Dedifferentiated amniotic fluid mesenchymal stem cell (primary cell): ENCODE measurements at regions not wholly inside any gene's neighbourhood (a gene's known extent, or its start where the extent isn't known, plus 50 kb on each side); places are given as distances from the start of the nearest gene placed in this dataset.
"Not testable (repeated sequence)": the region's sequence is repeated elsewhere in the genome, so short reads cannot be mapped to it uniquely, and the experiment has no call there.

Experiments used
- DNase-seq: peaks from one replicate; pipeline ENCODE4 v3.0.0-alpha.2; 2016; ENCODE audit errors: extremely low spot score

DNA sequence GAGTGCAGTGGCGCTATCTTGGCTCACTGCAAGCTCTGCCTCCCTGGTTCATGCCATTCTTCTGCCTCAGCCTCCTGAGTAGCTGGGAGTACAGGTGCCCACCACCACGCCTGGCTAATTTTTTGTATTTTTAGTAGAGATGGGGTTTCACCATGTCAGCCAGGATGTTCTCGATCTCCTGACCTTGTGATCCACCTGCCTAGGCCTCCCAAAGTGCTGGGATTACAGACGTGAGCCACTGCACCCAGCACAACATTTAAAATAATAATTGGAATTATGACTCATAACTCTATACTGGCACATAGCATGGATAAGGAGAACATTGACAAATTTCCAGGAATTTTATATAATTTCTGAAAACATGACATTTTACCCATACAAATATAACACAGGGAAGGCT is 54.2 kb downstream of the DBET start:
- DNase-seq, result not testable (repeated sequence)

DNA sequence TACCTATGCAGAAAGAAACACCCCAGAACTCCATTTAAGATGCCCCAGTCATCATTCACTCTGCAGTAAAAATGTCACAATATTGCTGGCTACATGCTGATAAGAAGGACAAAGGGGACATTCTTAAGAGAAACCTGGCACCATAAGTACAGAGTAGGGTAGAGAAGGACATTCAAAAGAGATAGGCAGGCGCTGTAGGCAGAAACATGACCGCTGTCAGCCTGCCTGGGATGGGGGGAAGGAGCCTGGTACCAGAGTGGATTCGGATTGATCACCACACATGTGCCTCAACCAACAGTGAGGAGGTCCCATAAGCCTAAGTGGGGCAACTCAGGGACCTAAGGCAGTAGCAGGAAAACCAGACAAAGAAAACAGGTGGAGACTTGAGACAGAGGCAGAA is 54.1 kb upstream of the DUX4 start:
- not testable (repeated sequence) for DNase-seq

DNA sequence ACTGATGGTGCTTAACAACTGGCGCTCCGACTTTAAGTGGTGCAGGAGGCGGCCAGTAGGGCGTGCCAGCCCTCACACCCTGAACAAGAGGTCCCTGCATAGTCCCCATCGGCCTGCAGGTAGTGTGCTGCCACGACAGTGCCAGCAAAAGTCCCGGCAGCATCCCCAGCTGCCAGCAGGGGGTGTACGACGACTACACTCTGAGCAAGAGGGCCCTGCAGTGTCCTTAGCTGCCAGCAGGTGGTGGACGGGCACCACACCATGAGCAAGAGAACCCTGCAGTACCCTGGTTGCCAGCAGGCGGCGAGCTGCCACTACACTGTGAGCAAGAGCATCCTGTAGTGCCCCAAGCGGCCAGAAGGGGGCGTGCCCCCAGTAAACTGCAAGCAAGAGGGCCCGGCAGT is 53.5 kb upstream of the DUX4 start:
- not testable (repeated sequence) for DNase-seq

DNA sequence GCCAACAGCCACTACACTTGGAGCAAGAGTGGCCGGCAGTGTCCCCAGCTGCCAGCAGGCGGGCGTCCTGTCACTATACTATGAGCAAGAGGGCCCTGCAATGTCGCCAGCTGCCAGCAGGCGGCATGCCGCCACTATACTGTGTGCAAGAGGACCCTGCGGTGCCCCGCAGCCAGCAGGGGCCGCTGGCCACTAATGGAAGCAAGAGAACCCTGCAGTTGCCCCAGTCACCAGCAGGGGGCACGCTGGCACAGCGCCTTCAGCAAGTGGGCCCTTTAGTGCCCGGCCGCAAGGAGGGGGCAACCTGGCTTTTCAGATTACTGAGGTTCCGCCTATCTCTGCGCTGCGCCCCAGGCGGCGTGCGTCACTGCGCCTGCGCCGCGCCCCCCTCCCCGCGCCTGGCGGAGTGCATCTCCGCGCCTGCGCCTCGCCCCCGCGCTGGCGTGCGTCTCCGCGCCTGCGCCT is 53.0 kb upstream of the DUX4 start:
- DNase-seq, result not testable (repeated sequence)

DNA sequence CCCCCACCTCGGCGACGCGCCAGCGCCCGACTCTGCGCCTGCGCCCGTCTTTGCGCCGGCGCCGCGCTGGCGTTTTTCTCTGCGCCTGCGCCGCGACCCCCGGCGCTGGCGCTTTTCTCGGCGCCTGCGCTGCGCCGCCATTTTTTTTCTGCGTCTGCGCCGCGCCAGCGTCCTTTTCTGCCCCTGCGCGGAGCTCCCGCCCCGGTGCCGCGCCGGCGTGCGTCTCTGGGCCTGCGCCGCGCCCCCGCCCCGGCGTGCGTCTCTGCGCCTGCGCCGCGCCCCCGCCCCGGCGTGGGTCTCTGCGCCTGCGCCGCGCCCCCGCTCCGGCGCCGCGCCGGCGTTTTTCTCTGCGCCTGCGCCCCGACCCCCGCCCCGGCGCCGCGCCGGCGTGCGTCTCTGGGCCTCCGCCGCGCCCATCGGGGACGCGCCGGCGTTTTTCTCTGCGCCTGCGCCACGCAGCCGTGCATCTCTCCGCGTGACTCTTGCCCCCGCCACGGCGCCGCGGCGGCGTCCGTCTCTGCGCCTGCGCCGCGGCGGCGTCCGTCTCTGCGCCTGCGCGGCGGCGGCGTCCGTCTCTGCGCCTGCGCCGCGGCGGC is 52.4 kb upstream of the DUX4 start:
- DNase-seq, result not testable (repeated sequence)

DNA sequence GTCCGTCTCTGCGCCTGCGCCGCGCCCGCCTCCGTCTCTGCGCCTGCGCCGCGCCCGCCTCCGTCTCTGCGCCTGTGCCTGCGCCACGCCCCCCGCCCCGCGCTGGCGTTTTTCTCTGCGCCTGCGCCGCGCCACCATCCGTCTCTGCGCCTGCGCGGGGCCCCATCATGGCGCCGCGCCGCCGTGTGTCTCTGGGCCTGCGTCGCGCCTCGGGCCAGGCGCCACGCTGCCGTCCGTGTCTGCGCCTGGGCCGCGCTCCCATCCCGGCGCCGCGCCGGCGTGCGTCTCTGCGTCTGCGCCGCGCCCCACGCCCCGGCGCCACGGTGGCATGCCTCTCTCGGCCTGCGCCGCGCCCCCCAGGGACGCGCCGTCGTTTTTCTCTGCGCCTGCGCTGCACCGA is 51.8 kb upstream of the DUX4 start:
- DNase-seq, result no peak

DNA sequence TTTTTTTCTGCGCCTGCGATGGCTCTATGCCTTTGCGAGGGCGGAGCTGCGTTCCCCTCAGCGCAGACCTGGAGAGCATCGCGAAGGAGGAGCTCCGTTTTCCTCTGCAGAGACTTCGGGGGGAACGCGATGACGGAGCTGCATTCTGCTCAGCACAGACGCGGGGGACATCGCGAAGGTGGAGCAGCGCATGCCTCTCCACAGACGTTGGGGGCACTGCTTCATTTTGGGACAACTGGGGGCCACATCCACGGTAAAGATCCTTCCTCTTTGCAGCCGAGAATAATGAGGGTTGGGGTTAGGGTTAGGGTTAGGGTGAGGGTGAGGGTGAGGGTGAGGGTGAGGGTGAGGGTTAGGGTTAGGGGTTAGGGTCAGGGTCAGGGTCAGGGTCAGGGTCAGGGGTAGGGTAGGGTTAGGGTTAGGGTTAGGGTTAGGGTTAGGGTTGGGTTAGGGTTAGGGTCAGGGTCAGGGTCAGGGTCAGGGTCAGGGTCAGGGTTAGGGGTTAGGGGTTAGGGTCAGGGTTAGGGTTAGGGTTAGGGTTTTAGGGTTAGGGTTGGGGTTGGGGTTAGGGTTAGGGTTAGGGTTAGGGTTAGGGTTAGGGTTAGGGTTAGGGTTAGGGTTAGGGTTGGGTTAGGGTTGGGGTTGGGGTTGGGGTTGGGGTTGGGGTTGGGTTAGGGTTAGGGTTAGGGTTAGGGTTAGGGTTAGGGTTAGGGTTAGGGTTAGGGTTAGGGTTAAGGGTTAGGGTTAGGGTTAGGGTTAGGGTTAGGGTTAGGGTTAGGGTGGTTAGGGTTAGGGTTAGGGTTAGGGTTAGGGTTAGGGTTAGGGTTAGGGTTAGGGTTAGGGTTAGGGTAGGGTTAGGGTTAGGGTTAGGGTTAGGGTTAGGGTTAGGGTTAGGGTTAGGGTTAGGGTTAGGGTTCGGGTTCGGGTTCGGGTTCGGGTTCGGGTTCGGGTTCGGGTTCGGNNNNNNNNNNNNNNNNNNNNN is 51.1 kb upstream of the DUX4 start:
- peak; percentile 34 for DNase-seq
